ENCODE measurements at regions not wholly inside any gene's neighbourhood (a gene's known extent, or its start where the extent isn't known, plus 50 kb on each side); places are given as distances from the start of the nearest gene placed in this dataset.

DNA sequence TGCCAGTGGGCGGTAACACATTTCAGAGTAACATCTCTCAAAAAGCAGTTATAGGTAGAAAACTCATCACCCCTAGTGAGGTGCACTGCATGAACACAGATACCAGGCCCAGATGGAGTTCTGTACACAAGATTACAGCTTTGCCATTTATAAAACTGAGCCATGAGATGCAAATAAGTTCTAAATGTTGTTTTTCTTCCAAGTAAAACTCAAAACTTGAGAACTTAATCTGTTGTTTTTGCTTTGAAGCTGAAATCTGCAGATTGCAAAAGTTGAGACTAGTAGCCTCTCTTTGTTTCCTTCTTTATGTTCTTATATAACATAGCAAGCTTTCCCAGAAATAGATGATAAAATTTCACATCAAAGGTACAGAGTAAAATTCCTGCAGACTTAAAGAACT, 434.1 kb downstream of the PLK2 start:
- DNase-seq = no peak
- TF ChIP-seq, protein P1, sequence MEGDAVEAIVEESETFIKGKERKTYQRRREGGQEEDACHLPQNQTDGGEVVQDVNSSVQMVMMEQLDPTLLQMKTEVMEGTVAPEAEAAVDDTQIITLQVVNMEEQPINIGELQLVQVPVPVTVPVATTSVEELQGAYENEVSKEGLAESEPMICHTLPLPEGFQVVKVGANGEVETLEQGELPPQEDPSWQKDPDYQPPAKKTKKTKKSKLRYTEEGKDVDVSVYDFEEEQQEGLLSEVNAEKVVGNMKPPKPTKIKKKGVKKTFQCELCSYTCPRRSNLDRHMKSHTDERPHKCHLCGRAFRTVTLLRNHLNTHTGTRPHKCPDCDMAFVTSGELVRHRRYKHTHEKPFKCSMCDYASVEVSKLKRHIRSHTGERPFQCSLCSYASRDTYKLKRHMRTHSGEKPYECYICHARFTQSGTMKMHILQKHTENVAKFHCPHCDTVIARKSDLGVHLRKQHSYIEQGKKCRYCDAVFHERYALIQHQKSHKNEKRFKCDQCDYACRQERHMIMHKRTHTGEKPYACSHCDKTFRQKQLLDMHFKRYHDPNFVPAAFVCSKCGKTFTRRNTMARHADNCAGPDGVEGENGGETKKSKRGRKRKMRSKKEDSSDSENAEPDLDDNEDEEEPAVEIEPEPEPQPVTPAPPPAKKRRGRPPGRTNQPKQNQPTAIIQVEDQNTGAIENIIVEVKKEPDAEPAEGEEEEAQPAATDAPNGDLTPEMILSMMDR (IDR thresholded peaks at IDR 0.05; ENCODE audit: unreplicated experiment) = no peak
- CTCF ChIA-PET = interaction anchor here (0.5 kb wide), 1 partner anchor 13 kb away, joined by 5 read pairs; no protein-coding TSS in a partner anchor
- no peaks in the 10 kb centered on the region for H3K27me3 Mint-ChIP-seq (ENCODE audit: unreplicated experiment)
- no peak overlapping the region for H3K27ac Mint-ChIP-seq (ENCODE audit: unreplicated experiment)
- H3K36me3 Mint-ChIP-seq (ENCODE audit: insufficient read depth, unreplicated experiment) = no peaks in the 10 kb centered on the region
- H3K9me3 Mint-ChIP-seq (ENCODE audit: low read depth, unreplicated experiment) = no peaks in the 10 kb centered on the region
- peaks cover 12% of the 10 kb centered on the region for H3K4me1 Mint-ChIP-seq (ENCODE audit: low read depth, unreplicated experiment)
- no TSS peak for BruUV-seq (replicated peaks)
- no peak overlapping the region for H3K4me3 Mint-ChIP-seq (ENCODE audit: low read depth, unreplicated experiment)
- intact Hi-C loops (cut with micrococcal nuclease; ENCODE audit: unreplicated experiment) = no loop called here

DNA sequence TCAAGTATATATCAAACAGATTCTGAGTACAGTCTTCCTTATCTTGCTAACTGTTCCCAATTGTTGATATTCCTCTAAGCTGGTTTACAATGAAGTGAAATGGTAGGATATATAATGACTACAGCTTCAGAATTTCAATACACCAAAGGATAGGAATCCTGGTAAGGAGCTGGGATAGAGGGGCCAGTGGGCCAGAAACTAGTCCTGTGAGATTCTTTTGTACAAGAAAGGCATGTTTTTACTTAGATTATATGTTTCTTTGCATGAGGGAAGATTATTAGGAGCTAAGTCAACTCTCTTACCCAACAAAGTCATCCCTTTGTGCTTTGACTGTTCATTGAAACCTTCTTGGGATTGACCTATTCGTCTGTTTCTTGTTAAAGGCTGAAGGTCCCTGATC, 435.7 kb downstream of the PLK2 start:
- Mint-ChIP-seq H3K4me1 (ENCODE audit: low read depth, unreplicated experiment) (peaks cover 12% of the 10 kb centered on the region), H3K36me3 (ENCODE audit: insufficient read depth, unreplicated experiment) (no peaks in the 10 kb centered on the region), H3K4me3 (ENCODE audit: low read depth, unreplicated experiment) (no peak overlapping the region), H3K27ac (ENCODE audit: unreplicated experiment) (no peak overlapping the region), H3K9me3 (ENCODE audit: low read depth, unreplicated experiment) (no peaks in the 10 kb centered on the region), H3K27me3 (ENCODE audit: unreplicated experiment) (no peaks in the 10 kb centered on the region)
- intact Hi-C loops (cut with micrococcal nuclease; ENCODE audit: unreplicated experiment) = no loop called here
- TF ChIP-seq, protein P1 (IDR thresholded peaks at IDR 0.05; ENCODE audit: unreplicated experiment) = no peak
- CTCF ChIA-PET = no interaction called here
- no TSS peak for BruUV-seq (replicated peaks)
- DNase-seq = no peak

DNA sequence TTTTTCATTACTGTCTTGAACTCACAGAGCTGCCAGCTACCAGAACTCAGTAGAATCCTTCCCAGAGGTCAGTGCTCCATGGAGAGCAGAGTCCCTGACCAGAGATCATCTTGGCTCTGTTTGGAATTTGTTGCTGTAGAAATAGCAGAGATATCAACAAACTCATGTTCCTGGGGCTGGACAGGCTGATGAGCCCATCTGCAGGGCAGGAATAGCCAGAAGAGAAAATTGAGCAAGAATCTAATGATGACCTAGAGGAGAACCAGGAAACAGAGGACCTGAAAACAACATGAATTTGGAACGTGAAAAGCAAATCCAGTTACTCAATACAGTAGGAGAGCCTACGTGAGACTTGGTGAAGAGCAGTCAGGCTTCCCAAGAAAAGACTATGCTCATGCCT, 437.8 kb downstream of the PLK2 start:
- Mint-ChIP-seq H3K27ac (ENCODE audit: unreplicated experiment) (no peak overlapping the region), H3K27me3 (ENCODE audit: unreplicated experiment) (no peaks in the 10 kb centered on the region), H3K4me1 (ENCODE audit: low read depth, unreplicated experiment) (peaks cover 12% of the 10 kb centered on the region), H3K4me3 (ENCODE audit: low read depth, unreplicated experiment) (no peak overlapping the region), H3K9me3 (ENCODE audit: low read depth, unreplicated experiment) (no peaks in the 10 kb centered on the region), H3K36me3 (ENCODE audit: insufficient read depth, unreplicated experiment) (no peaks in the 10 kb centered on the region)
- intact Hi-C loops (cut with micrococcal nuclease; ENCODE audit: unreplicated experiment) = no loop called here
- no TSS peak for BruUV-seq (replicated peaks)
- TF ChIP-seq, protein P1 (IDR thresholded peaks at IDR 0.05; ENCODE audit: unreplicated experiment) = no peak
- CTCF ChIA-PET = no interaction called here
- DNase-seq = no peak

DNA sequence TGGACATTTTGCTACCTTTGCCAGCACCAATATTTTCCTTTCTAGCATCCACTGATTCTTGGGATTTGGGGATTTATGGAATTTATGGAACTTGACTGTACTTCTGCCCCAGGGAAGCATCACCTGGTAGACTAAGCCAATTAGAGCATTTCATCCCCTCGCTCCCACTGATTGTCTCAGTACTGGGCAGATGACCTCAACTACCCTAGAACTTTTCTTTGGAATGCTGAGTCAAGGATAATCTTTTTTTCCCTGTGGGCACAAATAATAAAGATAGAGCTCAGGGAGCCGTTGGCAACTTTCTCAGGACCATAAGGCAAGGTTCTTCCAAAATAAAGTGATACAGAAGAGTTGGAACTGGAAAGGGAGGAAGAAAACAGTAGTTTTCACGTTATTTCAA, 438.4 kb downstream of the PLK2 start:
- TF ChIP-seq, protein P1 (IDR thresholded peaks at IDR 0.05; ENCODE audit: unreplicated experiment) = no peak
- H3K9me3 Mint-ChIP-seq (ENCODE audit: low read depth, unreplicated experiment) = no peaks in the 10 kb centered on the region
- no peaks in the 10 kb centered on the region for H3K36me3 Mint-ChIP-seq (ENCODE audit: insufficient read depth, unreplicated experiment)
- no peak overlapping the region for H3K4me3 Mint-ChIP-seq (ENCODE audit: low read depth, unreplicated experiment)
- H3K4me1 Mint-ChIP-seq (ENCODE audit: low read depth, unreplicated experiment) = peaks cover 12% of the 10 kb centered on the region
- H3K27ac Mint-ChIP-seq (ENCODE audit: unreplicated experiment) = no peak overlapping the region
- intact Hi-C loops (cut with micrococcal nuclease; ENCODE audit: unreplicated experiment) = no loop called here
- DNase-seq = no peak
- H3K27me3 Mint-ChIP-seq (ENCODE audit: unreplicated experiment) = no peaks in the 10 kb centered on the region
- CTCF ChIA-PET = no interaction called here
- no TSS peak for BruUV-seq (replicated peaks)

DNA sequence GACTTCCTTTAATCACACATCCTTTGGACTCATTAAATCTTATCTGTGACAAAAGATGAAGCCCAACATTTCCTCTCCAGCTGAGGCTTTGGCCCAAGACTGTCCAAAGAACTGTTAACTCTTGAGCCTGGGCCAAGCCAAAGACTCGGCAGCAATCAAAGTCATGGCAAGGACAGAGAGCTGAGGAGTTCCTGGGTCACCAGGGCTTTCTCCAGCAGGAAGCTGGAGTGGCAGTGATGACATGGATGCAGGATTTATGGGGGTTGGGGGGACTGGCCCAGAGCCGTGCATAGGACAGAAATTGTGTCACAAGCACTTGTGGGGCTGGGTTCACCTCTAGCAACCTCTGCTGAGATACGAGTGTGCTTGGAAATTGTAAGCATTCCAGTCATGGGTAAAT, 440.3 kb downstream of the PLK2 start:
- DNase-seq = no peak
- intact Hi-C loops (cut with micrococcal nuclease; ENCODE audit: unreplicated experiment) = no loop called here
- CTCF ChIA-PET = no interaction called here

More for the DNA sequence above, 440.3 kb downstream of the PLK2 start:
- Mint-ChIP-seq H3K36me3 (ENCODE audit: insufficient read depth, unreplicated experiment) (no peaks in the 10 kb centered on the region), H3K4me1 (ENCODE audit: low read depth, unreplicated experiment) (peaks cover 12% of the 10 kb centered on the region), H3K27ac (ENCODE audit: unreplicated experiment) (no peak overlapping the region), H3K4me3 (ENCODE audit: low read depth, unreplicated experiment) (no peak overlapping the region), H3K27me3 (ENCODE audit: unreplicated experiment) (no peaks in the 10 kb centered on the region), H3K9me3 (ENCODE audit: low read depth, unreplicated experiment) (no peaks in the 10 kb centered on the region)
- TF ChIP-seq, protein P1 (IDR thresholded peaks at IDR 0.05; ENCODE audit: unreplicated experiment) = no peak
- no TSS peak for BruUV-seq (replicated peaks)
